CD4-positive, alpha-beta T cell treated with Interferon gamma for 1 hour (primary cell): ENCODE measurements at regions not wholly inside any gene's neighbourhood (a gene's known extent, or its start where the extent isn't known, plus 50 kb on each side); places are given as distances from the start of the nearest gene placed in this dataset.
"Not testable (repeated sequence)": the region's sequence is repeated elsewhere in the genome, so short reads cannot be mapped to it uniquely, and the experiment has no call there.

ENCODE experiments used
- DNase-seq: peaks from one replicate; pipeline ENCODE4 v3.0.0-alpha.2; 2020

DNA sequence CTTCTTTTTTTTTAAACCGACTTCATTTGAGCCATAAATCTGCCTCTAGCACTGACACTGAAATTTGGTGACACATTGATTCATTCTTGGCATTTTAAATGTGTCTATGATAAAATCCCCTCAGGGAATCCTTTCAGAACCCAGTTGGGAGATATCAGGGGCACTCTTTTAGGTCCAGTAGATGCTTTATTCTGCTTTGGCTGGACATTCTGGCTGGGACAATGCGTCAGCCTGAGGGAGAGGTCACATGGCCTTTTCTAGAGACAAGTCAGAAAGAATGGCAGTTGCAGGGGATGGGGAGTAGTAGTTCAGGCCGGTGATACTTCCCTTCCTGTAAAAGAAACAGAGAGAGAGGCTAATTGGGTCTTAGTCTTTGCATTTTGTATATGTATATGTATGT, 63.1 kb downstream of the TRIM43 start:
- DNase-seq, result not testable (repeated sequence)

DNA sequence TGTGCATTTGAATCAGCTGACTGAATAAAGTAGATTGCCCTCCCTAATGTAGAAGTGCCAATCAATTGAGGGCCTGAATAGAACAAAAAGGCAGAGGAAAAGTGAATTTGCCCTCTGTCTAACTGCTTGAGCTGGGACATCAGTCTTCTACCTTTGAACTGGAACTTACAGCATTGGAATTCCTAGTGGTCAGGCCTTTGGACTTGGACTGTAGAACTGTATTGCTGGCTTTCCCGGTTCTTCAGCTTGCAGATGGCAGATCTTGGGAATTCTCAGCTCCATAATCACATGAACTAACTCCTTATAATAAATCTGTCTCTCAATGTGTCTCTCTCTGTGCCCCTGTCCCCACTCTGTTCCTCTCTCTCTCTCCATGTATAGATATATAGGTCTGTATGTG, 64.8 kb downstream of the TRIM43 start:
- DNase-seq, result not testable (repeated sequence)

DNA sequence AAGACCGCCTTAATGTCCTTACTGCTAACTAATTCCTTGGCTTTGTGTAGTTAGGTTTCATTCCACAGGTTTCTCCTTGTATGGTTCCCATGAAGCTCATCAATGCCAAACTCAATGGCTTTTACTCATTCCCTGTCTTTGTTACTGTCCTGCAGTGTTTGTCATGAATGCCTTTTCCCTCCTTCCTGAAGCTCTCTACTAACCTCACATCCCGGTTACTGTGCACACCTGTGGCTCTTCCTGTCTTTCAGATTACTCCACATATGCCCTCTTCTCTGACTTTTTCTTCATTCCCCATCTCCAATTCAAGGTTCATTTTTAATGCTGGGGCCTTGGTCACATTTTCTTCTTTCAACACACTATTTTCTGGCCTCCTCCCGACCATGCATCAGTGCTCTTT, 66.1 kb downstream of the TRIM43 start:
- not testable (repeated sequence) for DNase-seq

DNA sequence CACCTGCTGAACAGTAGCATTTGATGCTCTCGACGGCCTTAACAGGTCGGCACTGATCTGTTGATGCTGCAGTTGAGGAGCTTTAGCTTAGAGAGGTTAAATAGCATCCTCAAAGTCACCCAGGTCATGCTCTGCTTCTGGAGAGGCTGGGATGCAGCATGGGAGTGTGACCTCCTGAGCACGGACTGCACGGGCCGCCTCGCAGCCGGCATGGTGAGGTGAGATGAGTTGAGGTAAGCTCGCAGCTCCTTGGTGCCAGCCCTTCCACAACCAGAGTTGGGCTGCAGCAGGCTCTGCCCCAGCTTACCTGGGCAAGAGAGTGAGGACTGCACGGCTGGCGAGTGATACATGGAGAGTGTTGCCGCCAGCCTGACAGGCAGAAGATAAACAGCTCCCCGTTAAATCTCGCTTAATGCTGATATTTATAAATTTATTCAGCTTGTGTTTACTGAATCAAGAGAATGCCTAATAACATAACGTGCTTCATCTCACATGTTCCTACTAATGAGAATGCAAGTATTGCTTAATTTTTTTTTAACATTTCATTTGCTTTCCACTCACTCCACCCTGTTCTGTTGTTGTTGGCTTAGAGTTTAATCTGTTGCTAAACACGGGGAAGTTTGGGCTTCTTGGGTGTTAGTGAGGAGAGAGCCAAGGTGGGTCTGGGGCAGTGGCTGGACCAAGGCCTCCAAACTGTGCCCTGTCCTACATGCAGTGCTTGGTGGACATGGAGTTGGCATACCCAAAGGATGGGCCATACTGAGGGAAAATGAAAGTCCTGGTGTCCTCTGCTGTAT, 69.2 kb downstream of the TRIM43 start:
- not testable (repeated sequence) for DNase-seq

DNA sequence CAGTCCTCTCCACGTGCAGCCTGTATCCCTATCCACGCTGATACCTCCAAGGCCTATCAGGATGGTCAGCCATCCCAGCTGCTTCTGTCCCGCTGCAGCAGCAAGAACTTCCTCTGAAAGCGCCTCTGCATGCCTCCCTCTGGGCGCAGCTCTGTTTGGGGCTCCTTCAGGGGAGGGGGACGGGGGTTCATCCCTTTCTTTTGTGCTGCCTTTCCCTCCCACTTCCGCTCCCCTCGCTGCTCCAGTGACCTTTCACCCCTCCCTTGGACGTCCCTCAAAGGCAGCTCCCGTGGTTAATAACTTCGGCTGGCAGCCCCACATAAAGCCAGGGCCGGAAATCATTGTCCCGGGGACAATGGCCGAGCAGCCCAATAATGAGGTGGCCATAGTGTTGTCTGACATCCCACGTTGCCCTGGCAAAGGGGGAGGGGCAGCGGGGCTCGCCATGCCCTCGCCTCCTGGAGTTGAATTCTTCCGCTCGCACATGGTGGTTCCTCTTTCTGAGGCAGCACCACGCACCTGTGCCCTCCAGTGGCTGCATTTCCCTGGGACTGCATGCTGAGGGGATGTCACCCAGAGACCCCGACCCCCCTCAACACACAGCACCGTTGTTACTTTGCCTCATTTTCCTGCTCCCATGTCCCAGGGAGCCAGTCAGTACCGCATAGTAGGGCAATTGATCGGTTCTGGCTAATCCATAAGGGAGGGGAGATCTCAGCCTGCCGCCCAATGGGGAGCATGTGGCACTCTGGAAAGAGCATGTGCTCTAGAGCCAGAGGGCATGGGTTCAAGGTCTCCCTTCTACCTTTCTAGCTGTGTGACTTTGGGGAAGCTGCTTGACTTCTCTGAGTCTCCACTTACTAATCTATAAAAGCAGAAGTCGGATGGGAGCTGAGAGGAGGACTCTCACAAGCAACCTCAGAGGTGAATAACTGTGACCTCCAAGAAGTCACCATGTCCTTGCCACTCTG, 72.0 kb downstream of the TRIM43 start:
- not testable (repeated sequence) for DNase-seq

DNA sequence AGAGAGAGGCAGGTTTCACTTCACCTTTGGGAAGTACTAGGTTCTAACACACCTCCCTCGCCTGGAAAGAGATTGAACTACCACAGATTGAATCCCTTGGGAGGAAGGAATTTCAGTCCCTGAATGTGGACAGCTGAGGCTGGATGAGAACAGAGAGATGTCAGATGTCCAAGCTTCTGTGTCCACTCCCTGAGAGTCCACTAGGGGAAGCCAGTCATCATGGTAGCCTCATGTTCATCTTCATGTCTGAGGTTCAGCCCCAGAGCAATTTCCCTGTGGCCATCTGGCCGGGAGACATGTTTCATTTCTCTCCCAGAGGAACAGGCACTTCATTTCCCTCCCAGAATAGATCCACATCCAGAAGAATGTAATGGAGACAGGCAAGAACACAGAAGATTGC, 74.8 kb downstream of the TRIM43 start:
- DNase-seq, result not testable (repeated sequence)

DNA sequence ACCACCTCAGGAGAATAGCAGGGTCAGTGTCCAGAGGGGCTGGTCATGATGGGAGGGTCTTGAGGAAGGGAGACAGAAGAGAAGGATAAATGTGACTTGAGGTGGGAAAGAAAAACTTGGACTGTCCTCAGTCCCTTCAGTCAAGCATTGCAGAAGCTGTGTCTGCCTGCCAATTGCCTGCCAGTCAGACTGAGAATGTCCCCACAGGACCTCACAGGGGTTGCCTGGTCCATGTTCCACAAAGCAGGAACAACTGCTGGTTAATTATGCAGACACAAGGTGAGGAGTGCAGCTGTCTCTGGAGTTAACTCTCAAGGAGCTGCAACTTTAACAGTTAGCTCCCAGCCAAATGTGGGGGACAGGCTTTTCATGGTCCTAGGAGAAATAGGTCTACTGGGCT, 75.7 kb downstream of the TRIM43 start:
- DNase-seq, result no peak

DNA sequence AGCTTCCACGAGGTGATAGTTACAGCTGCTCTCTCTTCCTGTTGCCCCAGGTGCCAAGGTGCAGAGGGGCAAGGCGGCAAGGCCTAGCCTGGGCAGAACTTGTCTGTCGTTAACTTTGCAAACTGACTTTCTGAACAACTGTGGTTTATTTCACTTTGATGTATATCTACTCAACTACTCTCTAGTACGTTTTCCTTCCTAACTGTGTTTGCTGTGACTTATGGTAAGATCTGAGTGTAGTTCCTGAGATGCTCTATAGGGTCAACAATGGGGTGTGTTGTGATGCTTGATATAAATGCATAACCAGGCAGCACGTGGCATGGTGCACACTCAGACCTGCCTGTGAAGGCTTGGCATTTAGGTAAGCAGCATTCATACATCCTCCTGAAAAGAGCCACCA, 77.1 kb downstream of the TRIM43 start:
- not testable (repeated sequence) for DNase-seq

DNA sequence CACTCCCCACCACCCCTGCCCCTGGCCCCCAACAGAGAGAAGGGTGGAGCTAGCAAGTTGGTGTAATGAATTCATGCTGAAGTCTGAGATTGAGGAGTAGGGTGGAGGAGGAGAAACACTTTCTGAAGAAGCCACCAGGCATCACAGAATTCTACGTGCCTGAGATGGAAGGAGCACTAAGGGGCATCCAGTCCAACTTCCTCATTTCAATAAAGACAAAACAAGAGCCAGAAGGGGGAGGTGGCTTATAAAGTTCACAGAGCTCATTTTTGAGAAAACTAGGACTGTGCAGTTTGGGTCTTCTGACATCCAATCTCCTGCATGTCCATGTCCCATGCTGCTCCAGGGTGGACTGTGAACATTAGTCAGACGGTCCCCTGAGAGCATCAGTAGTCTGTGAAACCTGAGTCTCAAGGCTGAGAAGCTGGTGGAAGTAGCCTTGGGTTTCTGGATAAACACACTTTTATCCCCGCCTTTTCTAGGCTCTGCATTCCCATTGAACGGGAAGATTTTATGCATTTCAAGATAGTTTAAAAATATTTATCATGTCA, 77.7 kb downstream of the TRIM43 start:
- DNase-seq, result no peak

DNA sequence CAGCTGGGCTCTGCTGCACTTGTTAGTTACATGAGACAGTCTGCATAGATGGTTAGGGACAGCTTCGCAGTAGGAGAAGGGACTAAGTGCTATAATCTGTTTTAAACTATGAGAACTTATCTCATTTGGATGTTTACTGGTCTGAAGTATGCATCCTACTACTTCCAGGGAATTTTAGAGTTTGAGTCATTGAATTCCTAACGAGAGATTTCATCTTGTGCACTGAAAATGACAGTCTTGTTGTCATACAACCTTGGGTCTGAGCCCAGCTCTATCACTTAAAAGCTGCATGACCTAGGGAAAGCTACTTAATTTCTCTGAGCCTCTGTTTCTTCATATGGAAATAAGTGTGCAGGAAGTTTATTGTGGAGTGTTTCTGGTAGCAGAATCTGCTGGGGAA, 78.4 kb downstream of the TRIM43 start:
- DNase-seq, result no peak

DNA sequence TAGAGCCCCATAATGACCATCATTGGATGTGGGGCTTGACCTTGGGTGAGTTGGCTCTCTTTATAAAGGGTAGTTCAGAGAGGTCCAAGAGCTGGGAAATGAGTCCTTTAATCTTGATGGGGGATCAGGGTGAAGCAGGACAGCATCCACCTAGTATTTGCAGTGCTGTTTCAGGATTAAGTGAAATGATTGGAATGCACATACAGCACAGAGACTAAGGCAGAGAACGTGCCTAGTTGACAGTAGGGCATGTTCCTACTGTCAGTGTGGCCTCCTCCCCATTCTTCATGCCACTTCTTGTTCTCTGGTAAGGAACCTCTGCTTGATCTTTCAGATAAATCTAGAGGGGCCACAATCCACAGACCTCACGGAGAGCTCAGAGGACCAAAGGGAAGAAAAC, 78.9 kb downstream of the TRIM43 start:
- no peak for DNase-seq

DNA sequence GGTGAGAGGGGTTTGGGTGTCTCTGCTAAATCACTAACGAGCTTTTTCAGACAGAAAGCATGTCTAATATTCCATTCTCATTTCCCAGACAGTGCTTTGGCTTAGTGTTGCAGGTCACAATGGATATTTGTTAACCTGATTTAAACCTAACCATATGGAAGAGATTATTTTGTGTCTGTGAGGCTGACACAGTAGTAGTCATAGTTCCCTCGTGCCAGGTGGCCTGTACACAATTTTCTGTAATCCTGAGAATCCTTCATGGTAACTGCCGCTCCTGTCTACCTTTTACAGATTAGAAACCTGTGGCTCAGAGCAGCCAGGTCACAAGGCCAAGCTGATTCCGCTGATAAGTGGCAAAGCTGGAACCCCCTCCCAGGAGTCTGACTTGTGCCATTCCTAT, 79.4 kb downstream of the TRIM43 start:
- DNase-seq, result not testable (repeated sequence)

DNA sequence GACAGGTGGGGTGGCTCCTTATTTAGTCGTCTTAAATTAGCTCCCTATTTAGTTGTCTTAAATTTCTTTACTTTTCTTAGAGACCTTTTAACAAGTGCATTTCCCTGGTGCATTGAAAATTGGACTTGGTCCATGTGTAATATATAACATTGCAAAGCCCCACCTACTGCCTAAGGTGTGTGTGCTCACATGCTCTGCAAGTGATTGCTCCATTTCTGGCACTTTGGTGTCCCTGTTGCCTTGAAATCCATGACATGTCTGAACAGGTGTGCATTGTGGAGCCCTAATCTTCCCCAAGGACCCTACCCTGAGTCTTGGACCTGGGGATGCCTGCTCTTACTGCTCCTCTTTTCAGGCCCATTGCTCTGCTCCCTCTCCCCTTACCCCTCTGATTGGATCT, 80.2 kb downstream of the TRIM43 start:
- DNase-seq, result not testable (repeated sequence)

DNA sequence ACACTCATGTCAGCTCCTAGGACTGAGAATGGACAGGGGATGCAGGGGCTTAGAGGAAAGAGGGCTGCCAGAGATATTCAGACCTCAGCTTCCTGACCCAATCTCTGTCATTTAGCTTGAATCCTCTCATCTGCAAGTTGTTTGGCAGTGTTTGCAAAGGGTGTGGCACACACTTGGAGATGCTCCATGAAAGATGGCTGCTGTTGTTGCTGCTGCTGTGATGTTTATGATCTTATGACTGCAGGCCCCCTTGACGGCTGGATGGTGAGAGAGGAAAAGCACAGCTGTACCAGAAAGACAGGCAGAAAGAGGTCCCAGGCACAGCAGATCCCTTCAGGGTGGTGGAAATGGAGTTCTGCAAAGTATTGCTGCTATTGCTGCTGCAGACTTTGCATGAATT, 80.7 kb downstream of the TRIM43 start:
- DNase-seq, result not testable (repeated sequence)

DNA sequence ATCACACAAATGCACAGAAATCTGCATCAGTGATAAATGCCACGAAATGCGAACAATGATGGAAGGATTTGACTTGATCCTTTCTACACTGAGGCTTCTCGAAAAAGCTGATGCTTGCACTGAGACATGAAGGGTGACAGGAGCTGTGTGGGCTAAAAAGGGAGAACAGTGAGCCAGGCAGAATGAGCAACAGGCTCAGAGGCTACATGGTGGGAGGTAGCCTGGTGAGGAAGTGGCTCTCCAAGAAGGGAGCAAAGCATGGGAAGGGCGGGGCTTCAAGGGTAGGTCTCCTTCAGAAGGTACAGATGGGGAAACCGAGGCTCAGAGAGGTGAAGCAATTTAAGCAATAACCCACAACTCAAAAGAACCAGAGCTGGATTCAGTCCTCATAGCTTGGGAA, 82.4 kb downstream of the TRIM43 start:
- DNase-seq, result no peak

DNA sequence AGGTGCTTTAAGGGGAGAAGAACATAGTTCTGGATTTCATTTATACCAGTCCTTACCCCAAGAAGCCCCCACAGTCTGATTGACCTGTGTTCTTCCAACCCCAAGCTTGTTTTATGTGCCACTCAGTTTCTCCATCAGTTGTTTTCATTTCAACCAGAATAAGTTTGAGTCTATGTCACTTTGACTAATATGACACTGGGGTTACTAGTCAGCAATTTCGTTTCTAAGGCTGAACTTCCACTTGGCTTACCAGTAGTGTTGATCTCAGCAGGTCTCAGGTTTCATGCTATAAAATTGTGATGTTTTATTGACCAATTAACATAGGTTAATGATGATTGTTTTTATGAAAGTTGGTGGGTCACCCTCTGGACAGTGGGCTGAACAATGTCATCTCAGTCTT, 84.8 kb downstream of the TRIM43 start:
- not testable (repeated sequence) for DNase-seq

DNA sequence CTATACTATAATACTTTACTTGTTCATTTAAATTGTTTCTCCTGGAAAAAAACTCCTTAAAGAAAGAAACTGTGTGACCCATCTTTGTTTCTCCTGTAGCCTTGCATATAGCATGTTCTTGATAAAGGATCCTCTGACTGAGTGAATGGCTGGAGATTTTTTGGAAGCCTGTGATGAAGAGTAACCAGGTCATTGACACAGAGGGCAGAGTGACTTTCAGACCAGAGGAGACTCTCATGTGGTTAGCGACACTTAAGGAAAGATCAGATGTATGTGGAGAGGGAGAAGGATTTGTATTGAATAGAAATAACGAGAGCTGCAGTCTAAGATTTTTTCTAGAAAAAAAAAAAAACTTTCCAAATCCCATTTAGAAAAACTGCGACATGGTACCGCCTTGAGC, 85.5 kb downstream of the TRIM43 start:
- no peak for DNase-seq

DNA sequence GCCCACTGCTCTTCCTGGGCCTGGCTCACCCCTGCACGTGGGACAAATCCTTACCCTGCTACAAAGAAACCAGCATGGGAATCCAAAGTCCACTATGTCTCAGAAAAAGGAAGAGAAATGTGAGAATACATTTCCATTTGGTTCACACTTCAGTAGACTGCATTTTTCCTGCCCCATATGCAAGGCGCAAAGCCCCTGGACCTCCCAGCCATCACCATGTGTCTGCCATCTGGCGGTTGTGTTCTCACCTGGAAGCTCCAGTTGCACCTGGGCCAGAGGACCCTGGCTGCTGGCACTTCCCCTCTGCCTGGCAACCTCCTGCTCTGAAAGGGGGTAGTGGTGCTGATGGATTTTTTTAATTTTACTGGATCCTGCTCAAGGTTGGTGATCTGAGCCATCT, 86.0 kb downstream of the TRIM43 start:
- DNase-seq, result not testable (repeated sequence)

DNA sequence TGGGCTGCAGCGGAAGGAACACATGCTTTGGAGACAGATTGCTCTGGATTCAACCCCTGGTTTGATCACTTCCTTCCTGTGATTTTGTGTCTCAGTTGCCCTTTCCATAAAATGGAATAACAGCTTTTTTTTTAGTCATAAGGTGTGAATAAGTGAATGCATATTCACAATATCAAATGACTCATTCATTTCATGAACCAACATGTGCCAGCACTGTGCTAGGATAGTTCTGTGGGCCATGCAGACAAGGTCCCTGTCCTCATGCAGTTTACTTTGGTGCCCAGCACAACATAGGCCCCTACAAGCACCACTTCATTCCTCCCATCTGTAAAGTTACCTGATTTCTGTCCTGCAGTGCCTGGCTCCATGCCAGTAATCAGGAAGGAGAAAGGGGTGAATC, 89.4 kb downstream of the TRIM43 start:
- not testable (repeated sequence) for DNase-seq

DNA sequence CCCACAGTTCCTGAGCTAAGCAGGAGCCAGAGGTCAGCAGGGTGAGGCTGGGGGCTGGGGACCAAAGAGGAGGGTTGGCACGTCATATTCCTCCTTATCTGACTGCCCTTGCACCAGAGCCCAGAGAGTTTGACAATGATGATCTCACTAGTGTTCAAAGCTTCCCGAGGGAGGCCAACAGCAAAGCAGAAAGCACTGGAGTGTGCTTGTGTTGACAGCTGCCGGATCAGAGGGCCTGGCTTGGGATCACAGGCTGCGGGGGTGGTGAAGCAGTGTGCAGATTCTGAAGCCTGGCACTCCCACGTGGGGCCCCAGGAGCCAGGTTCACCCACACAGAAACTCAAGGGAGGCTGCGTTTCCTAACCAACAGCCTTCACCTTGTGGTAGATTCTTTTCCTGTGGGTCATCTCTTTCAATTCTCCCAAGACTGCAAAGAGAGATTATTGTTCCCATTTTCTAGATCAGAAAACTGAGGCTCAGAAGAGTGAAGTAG, 89.8 kb downstream of the TRIM43 start:
- DNase-seq, result not testable (repeated sequence)

DNA sequence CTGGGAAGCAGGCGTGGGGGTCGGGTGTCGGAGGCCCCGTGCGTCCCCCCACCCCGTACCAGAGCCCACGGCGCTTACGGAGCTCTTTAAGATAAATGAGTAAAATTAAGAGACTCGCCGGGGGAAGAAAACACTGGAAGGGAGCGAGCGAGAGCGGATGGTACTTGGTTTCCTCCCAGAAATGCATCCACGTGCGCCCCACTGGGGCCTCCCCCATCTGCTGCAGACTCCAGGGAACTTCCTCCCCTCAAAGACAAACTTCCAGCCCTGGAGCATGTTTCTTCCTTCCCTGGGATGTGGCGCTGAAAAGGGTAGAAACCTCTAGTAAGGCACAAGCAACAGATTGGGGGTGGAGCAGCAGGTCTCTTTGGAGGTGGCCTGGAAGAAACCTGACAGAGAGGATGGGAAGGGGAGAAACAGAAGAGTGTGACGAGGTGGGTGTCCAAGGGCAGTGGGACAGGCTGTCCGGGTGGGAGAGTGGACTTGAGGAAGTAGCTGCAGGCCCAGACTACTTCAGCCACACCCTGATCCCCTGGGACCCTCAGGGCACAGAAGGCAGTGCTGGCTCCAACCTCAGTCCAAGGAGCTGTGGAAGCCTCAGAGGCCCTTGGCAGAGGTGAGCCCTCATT, 91.2 kb downstream of the TRIM43 start:
- DNase-seq, result not testable (repeated sequence)

DNA sequence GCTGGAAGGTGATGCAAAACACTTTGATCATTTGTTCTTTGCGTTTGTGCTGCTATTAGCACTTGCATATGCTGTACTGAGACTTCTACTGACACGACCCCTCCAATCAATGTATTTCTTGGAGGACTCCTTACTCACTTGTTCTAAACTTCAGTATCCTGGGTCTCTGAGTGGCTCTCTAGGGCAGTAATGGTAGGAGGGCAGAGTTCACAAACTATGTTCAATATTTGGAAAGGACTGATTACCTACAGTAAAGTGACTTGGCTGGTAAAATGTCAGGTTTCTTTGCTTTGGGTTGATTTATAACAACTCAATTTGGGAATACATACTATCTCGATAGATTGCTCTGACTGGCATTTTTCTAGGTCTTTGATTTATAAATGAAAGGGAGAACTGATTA, 93.7 kb downstream of the TRIM43 start:
- DNase-seq, result no peak
